GM21825 (cell line): ENCODE measurements at regions not wholly inside any gene's neighbourhood (a gene's known extent, or its start where the extent isn't known, plus 50 kb on each side); places are given as distances from the start of the nearest gene placed in this dataset.

ENCODE experiments used
- ATAC-seq: cut with Tn5 transposase; IDR thresholded peaks from one replicate; pipeline ENCODE4 v1.9.1; 2021; ENCODE audit warnings: mild to moderate bottlenecking, moderate library complexity; ENCODE audit not compliant: unreplicated experiment

- no peak for ATAC-seq
Observed at GRCh38 chr6:141028791-141029280, 1103.9 kb upstream of the GJE1 start.

GRCh38 chr6:141026504-141026903 lies 1106.2 kb upstream of the GJE1 start:
- no peak for ATAC-seq

GRCh38 chr6:141024526-141024925 lies 1108.2 kb upstream of the GJE1 start:
- ATAC-seq, result no peak

- no peak for ATAC-seq
Observed at GRCh38 chr6:141017941-141018340, 1114.8 kb upstream of the GJE1 start.

- no peak for ATAC-seq
Observed at GRCh38 chr6:141000917-141001316, 1131.8 kb upstream of the GJE1 start.

DNA sequence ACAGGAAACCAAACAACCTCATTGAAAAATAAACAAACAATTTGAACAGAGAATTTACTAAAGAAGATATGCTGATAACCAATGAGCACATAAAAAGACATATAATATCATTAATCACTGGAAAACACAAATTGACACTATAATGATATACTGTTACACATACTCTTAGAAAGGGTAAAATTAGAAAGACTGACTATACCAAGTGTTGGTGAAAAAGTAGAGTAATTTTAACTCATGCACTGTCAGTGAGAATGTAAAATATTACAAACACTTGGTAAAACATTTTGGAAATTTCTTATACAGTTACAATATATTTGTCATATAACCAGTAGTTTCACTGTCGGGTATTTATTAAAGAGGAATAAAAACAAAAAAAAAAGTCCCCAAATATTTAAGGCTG lies 1139.2 kb upstream of the GJE1 start:
- no peak for ATAC-seq

GRCh38 chr6:140992678-140993077 lies 1140.0 kb upstream of the GJE1 start:
- no peak for ATAC-seq

- no peak for ATAC-seq
Observed at GRCh38 chr6:140988780-140989179, 1143.9 kb upstream of the GJE1 start.

DNA sequence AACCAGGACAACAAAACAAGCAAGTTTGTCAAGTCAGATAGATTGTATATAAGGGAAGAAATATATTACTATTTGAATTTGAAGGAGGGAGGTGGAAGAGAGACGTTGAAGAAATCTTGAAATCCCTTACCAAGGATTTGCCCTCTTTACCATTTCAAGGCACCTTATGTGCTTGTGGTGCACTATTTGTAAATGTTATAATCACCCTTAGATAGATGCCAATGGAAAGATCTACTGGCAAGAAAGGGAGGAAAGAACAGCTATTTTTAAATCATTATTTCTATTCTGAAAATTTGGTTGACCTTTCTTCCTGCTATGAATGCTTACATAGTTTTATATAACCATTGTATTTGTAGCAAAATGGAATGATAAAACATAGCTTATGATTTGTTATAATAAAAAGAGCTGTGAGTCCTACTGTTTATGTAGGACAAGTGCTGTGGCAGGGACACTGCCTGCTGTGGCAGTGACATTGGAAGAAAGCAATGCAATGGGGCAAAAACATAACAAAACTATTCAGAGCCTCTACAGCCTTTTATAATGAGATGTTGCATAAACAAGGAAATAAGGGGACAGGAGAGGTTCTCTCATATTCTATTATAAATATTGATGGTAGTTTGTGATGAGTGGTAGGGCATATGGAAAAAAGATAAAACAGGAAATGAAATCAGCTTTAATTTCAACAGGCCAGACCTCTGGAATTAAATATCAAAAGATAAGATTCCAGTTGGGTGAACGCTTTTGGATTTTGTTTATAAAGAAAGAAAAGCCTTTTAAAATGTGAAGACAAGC lies 1145.2 kb upstream of the GJE1 start:
- ATAC-seq, result no peak

DNA sequence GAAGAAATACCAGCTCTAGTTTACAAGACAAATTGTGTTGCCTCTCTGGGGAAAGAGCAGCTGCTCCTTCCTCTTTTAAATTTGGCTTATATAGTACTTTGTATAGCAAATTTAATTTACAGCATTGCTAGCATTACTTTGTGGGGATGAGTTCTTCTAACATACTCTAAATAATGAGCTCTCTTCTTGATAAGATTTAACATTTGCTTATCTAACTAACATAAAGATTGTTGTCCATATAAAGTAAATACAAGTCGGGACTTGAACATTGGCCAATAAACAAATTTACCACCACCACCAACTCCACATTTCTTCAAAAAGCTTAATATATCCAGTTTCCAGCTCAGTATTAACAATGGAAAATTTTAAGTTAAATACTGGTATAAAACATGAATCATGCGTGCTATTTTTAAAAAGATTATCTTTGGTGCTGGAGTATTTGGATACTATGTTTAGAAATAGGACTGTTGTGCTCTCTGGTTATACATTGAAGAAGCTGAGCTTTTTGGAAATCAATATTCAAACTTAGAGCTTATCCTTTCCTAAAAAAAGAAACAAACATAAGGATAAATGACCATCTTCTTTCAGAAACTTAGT lies 1146.9 kb upstream of the GJE1 start:
- no peak for ATAC-seq

DNA sequence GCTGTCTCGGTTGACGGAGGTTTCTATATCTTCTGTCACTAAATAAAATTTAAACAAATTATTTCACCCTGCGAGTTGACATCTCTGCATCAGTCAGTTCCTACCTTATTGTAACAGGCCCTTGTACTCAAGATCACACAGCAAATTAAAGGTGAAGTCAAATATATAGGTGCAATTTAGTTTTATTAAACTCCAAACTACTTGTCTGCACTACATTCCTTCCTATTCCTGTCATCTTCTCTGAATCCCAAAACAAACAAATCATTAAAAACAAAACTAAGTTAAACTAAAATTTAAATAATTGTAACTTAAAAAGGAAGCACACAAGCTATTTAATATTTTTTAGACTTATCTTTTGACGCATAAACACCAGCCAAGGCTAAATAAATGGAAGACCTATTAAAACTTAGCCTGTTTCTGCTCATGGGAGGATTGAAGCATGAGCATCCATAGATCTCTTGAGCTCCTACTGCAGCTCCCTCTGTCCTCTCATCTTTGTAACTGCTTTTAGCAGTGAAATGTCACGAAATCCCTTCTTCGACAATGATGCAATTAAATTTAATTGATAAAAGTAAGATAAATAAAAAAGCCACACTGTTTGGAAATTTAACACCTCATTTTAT lies 1152.3 kb upstream of the GJE1 start:
- no peak for ATAC-seq

DNA sequence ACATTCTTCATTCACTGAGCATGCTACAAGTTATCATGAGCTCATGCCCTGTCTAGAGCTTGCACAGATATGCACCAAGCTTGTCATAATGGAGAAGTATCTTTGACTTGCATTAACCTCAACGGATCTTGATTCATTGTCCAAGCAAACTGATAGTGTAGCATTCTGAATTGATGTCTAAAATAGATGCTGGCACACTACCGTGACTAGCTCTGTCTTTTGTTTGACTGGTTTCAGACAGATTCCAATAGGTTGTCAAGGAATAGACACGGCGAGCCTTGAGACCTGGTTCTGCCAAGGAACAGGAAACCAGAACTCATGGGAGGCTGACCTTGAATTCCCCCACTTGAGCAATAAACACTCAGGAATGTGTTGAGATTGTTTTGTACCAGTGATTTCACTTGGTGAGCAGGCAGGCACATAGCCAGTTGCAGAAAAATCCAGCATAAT lies 1153.1 kb upstream of the GJE1 start:
- no peak for ATAC-seq

- no peak for ATAC-seq
Observed at GRCh38 chr6:140977403-140977802, 1155.3 kb upstream of the GJE1 start.

DNA sequence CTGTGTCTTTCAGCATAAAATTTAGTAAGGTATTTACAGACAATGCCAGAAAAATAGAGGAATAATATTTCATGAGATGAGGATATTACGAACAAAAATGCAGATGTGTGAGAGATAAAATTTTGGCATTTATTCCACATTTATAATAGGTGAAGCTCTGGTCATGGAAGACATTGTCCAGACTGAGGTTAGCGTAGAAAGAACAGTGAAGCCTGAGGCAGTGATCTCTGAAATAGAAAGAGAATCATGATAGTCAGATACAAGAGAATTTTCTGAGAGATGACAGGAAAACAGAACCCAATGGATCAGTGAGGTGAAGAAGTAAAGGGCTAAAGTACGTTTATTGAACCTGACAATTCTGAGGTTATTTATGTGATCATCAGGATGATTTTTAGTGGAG lies 1155.9 kb upstream of the GJE1 start:
- no peak for ATAC-seq

DNA sequence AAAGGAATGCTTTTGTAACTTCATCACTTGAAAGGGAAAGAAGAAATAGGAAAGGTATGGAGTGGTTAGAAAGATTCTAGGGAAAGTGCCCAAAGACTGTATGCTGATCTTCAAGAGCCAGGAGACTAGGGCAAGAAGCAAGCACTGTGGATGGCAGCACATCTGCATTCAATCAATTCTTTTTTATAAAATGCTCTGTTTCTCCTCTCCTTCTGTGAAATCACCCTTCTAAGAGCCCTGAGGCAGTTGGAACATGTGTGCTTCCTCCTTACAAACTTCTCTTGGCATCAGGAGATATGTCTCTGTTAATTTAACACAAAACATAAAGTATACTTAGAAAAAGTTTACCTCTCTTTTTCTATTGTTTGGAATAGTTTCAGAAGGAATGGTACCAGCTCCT lies 1162.2 kb upstream of the GJE1 start:
- ATAC-seq, result no peak

DNA sequence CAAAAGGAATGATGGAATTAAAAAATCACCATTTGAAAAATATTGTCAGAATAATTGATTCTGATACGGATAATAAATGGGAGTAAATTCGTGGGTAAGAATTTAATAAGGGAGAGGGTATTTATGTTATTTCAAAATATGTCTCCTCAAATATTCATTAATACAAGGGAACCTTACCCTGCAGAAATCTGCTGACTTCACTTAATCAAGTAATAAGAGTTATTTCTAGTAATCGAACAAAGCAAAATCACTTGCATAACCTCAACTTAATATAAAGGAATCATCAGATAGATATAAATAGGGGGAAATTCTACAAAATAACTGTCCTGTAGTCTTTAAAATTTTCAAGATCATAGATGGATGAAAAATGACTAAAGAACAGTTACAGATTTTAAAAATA lies 1164.7 kb upstream of the GJE1 start:
- ATAC-seq, result no peak

DNA sequence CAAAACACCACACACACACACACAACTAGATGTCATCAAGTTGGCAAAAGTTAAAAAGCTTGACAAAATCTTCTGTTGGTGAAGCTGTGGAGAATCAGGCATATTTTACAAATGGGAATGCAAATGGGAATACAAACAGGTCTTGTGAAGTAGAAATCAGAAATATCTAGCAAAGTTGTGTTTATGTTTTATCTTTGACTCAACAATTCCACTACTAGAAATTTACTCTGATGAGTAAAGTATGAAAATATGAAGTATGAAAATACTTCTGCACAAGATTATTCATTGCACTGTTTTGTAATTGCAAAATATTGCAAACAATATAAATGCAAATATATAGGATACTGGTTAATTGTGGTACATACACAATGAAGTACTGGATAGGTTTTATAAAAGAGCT lies 1166.0 kb upstream of the GJE1 start:
- no peak for ATAC-seq

DNA sequence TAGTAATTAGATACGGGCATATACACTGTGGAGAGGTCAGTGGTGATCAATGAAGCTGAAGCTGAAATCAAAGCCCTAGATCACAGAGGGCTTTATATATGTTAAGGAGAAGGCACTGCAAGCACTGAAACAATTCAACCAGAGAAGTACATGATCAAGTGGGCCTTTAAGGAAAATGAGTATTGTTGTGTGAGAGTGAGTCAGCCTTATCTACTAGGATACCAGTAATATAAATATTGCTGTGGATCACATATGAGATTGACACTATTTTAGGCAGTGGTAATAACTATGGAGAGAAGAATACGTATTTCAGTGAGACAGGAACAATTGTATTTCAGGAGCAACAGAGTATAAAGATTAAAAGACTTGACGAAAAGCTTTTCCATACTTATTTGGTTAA lies 1172.2 kb upstream of the GJE1 start:
- ATAC-seq, result no peak

- no peak for ATAC-seq
Observed at GRCh38 chr6:140957386-140957785, 1175.3 kb upstream of the GJE1 start.

DNA sequence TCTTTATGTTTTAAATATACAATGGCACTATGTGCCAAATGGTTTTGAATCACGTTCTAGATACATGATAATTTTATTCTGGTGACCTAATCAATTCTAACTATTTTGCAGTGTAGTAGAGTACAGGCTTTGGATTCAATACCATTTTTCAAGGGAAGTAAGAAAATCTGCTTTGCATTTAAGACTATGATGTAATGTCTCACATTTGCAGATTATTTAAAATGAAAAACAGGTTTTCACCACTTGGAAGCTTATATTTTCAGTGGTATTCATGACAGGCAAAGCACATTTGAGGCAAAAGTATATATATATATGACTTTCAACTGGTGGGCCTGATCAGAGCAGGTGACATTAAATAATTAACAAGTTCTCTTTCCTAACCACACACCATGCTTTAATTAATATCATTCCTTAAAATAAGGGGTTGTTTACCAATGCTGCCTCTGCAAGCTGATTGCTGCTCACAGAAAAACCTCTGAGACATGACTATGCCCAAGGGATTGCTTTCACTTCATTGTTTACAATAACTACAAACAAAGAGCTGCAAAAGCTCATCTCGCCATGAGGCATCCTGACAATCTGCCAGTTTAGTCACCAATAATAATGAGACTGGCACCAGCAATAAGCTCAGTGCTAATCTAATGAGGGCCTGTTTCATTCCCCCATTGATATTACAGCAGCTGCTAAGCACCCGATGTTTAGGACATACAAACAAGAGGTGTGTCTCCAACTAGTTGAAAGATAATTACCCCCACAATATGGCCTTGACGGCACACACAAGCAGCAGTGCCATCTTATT lies 1176.0 kb upstream of the GJE1 start:
- ATAC-seq, result no peak

- no peak for ATAC-seq
Observed at GRCh38 chr6:140940251-140940925, 1192.3 kb upstream of the GJE1 start.
